ENCODE measurements at regions not wholly inside any gene's neighbourhood (a gene's known extent, or its start where the extent isn't known, plus 50 kb on each side); places are given as distances from the start of the nearest gene placed in this dataset.
"Not testable (repeated sequence)": the region's sequence is repeated elsewhere in the genome, so short reads cannot be mapped to it uniquely, and the experiment has no call there.

DNA sequence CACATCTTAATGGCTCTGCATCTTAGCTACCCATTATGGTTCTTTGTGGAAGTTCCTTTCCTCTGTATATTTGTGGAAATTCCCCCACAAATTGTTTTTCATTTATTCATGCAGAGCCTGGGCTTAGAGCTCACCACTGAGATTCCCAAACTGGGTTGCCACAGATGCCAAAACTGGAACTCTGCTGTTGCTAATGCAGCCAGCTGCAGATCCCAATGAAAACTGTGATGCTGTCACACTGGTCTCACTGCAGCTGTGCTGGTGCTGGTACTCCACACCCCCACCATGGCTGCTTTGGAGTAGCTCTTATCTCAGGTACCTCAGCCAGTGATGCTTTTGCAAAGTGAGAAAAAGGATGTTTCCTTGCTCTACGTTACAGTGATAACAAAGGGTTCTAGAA is 87.7 kb downstream of the DCK start:
- no peak for DNase-seq (ENCODE audit: low read depth in 3 of 3, low spot score in 2 of 3)

DNA sequence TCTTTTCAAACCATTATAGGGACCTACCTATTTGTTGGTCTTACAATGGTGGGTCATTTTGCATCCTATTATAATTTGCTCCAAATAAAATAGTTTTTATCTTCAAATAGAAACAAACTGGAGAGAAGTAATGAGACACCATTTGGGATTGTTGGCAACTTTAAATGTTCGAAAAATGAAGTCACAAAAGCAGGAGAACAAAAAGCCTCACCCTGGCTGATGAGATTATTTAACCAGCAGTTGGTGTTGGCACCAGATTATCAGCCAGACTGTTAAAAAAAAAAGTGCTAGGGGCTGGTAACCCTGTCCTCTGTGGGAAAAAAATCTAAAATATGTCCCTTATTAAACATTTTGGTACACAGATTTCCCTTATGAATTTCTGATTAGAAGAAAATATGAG is 100.3 kb downstream of the DCK start:
- DNase-seq (ENCODE audit: low read depth in 3 of 3, low spot score in 2 of 3) = no peak

DNA sequence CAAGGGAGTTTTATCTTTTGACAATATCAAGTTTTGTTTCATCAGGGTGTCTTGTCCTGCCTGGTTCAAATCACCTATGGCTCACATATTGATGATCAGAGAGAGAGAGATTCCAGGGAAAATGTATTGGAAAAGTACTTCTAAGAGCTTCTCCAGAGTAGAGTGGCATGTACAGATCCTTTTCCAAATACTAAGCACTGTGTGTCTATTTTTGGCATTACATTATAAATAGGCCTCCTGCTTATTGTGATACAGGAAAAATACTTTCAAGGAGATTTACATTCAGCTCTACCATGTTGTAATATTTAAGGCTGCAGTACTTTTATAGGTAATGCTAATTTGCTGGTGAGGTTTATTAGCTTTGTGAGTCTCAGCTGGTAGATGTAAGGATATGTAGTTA is 100.8 kb downstream of the DCK start:
- no peak for DNase-seq (ENCODE audit: low read depth in 3 of 3, low spot score in 2 of 3)

- DNase-seq (ENCODE audit: low read depth in 3 of 3, low spot score in 2 of 3) = no peak
Measured at GRCh38 chr4:71095141-71095540, 101.7 kb downstream of the DCK start.

- DNase-seq (ENCODE audit: low read depth in 3 of 3, low spot score in 2 of 3) = no peak
Measured at GRCh38 chr4:71095545-71095944, 102.1 kb downstream of the DCK start.

DNA sequence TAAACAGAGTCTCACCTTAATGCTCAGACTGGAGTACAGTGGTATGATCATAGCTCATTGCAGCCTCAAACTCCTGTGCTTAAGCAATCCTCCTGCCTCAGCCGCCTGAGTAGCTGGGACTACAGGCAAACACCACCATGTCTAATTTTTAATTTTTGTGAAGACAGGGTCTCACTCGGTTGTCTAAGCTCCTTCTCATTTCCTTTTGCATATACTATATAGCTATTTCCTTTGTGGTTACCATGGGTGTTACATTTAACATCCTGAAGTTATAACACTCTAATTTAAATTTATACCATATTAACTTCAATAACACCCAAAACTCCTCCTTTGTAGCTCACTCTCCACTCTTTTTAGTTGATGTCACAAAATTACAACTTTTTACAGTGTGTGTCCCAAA is 114.3 kb downstream of the DCK start:
- no peak for DNase-seq (ENCODE audit: low read depth in 3 of 3, low spot score in 2 of 3)

DNA sequence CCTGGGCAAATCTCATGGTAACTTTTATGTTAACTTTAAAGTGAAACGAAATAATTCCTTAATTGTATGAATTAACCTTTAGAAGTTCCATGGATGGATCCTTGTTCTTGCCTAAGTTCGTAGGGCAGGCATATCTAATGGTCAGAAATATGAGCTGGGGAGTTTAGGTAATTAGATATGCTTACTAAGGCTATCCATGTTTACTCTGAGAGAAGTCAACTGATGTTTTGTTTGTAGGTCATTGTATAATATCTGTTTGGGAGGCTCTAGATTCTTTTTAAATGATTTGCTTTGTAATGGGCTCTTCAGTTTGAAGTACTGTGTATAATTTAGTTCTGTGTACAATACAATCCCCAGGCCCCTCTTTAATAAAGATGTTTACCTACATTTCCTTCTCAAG is 117.0 kb downstream of the DCK start:
- no peak for DNase-seq (ENCODE audit: low read depth in 3 of 3, low spot score in 2 of 3)

DNA sequence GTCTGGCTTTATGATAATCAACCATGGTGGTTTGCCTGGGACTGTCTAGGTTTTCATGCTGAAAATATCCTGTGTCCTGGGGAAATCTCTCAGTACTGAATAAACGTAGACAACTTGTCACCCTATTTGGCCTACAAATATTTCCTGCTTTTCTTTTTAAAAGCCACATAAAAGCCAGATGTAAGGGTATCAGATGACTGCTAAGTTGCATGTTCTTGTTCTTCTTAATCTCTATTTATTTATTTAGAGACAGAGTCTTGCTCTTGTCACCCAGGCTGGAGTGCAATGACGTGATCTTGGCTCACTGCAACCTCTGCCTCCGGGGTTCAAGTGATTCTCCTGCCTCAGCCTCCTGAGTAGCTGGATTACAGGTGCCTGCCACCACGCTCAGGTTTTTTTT is 117.7 kb downstream of the DCK start:
- not testable (repeated sequence) for DNase-seq (ENCODE audit: low read depth in 3 of 3, low spot score in 2 of 3)

DNA sequence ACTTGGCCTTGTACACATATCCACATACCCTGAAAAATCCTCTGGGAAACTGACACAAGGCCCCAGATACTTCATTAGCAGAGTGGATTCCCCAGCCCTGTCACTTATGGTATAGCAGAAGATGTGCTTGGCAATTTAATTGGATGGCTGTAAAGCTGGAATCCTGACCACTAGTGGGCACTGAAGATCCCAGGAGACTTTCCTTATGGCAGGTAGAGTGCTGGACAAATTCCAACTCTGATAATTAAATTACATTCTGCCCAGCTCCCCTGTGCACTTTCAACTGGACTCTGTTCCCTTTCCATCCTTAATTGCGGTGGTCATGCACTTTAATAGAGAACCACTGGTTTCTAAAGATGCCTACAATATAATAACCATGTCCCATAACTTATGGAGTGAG is 119.8 kb downstream of the DCK start:
- DNase-seq (ENCODE audit: low read depth in 3 of 3, low spot score in 2 of 3) = no peak

- no peak for DNase-seq (ENCODE audit: low read depth in 3 of 3, low spot score in 2 of 3)
Measured at GRCh38 chr4:71120831-71121524, 127.5 kb downstream of the DCK start.

GRCh38 chr4:71123951-71124350 is 130.5 kb downstream of the DCK start:
- DNase-seq (ENCODE audit: low read depth in 3 of 3, low spot score in 2 of 3) = no peak

GRCh38 chr4:71125137-71125536 is 131.7 kb downstream of the DCK start:
- no peak for DNase-seq (ENCODE audit: low read depth in 3 of 3, low spot score in 2 of 3)

DNA sequence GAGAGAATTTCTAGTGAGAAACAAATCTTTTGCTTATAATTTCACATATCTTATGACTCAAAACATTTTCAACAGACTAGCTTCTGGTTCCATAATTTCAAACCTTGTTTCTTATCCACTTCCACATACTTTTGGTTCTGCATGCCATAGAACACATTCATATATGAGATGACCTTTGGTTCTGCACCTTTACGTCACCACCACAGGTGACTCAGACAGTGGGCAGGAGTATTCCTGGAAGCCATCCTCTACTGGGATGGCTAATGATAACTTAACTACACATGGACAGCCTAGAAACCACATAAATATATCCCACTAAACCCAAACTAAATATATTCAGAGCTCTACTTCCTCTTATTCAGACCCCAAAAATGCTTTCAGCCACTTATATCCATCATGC is 133.3 kb downstream of the DCK start:
- DNase-seq (ENCODE audit: low read depth in 3 of 3, low spot score in 2 of 3) = no peak

DNA sequence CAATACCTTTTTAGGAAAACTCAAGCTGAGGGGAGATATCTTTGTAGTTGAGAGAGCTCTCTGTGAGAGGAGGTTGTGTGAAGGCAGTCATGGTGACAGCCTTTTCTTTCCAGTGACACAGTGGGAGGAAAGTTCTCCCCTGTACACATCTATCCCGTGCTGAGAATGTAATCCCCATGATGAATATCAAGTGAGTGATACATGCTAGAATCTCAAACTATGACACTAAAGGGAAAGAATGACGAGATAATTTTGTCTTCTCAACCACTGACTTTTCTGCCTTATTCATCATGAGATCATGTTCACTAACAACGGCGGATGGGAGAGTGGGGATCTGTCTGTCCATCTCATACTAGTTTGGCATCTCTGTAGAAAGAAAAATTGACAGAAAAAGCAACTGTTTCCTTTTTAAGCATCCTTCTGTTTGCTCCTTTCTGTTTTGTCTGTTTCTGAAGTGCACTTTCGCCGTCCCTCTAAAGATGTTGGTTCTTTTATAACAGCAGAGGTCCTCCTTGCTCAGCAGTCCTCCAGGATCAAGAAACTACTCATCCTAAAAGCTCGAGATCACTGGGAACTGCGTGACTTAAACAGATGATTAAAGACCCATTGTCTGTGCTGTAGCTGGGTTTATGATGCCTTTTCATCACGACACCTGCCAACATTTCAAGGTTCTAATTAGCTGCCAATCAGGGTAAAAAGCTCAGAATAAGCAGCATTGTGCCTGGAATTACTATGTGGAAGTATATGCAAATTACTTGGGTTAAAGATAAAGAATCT is 137.6 kb downstream of the DCK start:
- no peak for DNase-seq (ENCODE audit: low read depth in 3 of 3, low spot score in 2 of 3)

GRCh38 chr4:71132486-71132885 is 139.0 kb downstream of the DCK start:
- no peak for DNase-seq (ENCODE audit: low read depth in 3 of 3, low spot score in 2 of 3)

DNA sequence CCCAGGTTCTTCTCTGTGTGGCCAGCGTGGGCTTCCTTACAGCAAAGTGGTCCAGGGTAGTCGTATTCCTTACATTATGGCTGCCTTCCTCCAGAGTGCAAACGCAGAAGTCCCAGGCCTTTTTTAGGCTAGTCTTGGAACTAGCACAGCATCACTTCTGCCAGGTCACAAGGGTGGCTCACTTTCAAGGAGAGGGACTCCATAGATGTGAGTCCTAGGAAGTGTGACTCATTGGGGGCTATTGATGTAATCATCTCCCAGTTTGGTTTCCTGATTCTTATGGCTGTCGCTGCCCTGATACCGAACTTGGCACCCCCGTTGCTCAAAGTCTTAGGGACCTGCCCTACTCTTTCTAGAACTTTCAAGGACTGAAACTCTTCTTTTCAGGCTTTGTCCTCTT is 140.0 kb downstream of the DCK start:
- no peak for DNase-seq (ENCODE audit: low read depth in 3 of 3, low spot score in 2 of 3)

- DNase-seq (ENCODE audit: low read depth in 3 of 3, low spot score in 2 of 3) = no peak
Measured at GRCh38 chr4:71136071-71136470, 142.6 kb downstream of the DCK start.

DNA sequence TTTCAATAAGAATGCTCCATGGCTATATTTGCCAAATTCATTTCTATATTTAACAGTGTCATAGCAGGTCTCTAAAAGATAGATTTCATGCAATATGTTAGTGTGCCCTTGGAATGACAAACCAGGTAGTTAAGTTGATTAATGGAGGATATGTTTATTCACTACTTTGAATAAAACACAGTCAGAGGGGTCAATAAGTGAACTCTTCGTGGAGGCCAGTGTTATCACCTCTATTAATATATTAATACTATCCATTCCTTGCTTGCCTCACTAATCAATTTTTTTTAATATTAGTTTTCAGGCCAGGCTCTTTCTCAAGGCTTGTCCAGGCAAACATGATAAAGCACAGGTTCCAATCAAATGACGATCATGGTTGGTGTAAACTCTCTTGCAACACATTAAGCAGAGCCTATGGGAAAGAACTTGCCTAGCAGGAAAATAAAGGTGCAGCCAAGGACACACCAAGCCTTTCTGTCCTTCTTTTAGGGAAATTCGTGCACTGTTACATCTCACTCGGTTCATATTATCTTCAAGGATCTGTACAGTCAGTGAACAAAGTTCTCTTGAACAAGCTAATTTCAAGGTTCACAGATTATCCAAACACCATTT is 144.7 kb downstream of the DCK start:
- DNase-seq (ENCODE audit: low read depth in 3 of 3, low spot score in 2 of 3) = no peak

GRCh38 chr4:71140563-71140962 is 147.1 kb downstream of the DCK start:
- DNase-seq (ENCODE audit: low read depth in 3 of 3, low spot score in 2 of 3) = no peak

GRCh38 chr4:71141125-71141524 is 147.7 kb downstream of the DCK start:
- no peak for DNase-seq (ENCODE audit: low read depth in 3 of 3, low spot score in 2 of 3)

- no peak for DNase-seq (ENCODE audit: low read depth in 3 of 3, low spot score in 2 of 3)
Measured at GRCh38 chr4:71147261-71147660, 153.8 kb downstream of the DCK start.

DNA sequence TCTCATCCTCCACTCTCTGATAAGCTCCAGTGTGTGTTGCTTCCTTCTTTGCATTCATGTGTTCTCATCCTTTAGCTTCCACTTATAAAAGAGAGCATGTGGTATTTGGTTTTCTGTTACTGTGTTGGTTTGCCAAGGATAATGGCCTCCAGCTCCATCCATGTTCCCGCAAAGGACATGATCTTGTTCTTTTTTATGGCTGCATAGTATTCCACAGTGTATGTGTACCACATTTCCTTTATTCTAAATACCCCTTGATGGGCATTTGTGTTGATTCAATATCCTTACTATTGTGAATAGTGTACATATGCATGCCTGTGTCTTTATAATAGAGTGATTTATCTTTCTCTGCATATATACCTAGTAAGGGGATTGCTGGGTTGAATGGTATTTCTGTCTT is 155.1 kb downstream of the DCK start:
- DNase-seq (ENCODE audit: low read depth in 3 of 3, low spot score in 2 of 3) = no peak
